ENCODE measurements at regions not wholly inside any gene's neighbourhood (a gene's known extent, or its start where the extent isn't known, plus 50 kb on each side); places are given as distances from the start of the nearest gene placed in this dataset.
A peak's percentile ranks its signal among the peaks of the same experiment; 100 is the strongest.

DNA sequence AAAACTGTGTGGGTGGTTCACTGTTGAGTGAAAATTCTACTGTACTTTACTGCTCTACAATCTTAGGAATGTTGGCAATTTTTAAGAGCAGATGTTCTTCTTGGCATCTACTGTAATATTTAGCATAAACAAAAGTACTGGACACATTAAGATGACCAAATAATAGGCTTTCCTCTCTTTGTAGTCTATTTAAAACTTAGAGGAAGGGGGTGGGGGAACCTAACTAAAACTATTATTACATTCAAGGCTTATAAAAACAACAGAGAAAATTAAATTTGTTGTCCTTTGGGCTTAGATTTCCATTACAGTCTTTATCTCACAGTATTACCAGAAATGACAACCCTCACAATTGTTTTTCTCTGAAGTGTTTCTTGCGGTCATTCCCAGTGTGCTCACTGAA, 181.2 kb downstream of the PLPPR4 start:
- no peak for TF ChIP-seq ARNTL (CRISPR knock-in tag; IDR thresholded peaks at IDR 0.05; ENCODE audit: borderline replicate concordance, low read depth)
- 0 out of 2 replicates have a peak, but pooled peaks have one; percentile 26 for TF ChIP-seq SNAI2 (CRISPR knock-in tag; IDR thresholded peaks at IDR 0.05)
- TF ChIP-seq OSR1 (CRISPR knock-in tag; IDR thresholded peaks at IDR 0.05), result no peak
- peak; percentile 81 for TF ChIP-seq ISL1 (CRISPR knock-in tag; IDR thresholded peaks at IDR 0.05)
- no peak for TF ChIP-seq PPARA (CRISPR knock-in tag; IDR thresholded peaks at IDR 0.05; ENCODE audit: borderline replicate concordance)
- ATAC-seq, result peak; percentile 60; the same call in 1 of the 3 replicates

DNA sequence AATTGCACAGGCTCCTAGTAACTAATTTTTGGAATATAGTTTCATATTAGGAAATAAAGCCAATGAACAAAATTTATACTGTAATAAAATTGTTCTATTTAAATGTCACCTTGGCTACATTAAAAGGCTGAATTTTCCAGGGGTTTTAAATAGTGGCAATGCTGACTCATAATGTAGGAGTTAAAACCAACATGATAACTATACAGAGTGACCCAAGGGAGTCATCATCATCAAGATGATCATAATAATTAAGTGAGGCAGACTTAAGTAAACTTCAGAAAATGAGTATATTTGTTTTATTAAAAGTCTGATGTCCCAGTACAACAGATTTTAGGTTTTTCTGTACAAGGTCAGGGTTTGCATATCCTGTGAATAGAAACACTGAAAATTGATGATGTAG, 183.4 kb downstream of the PLPPR4 start:
- ATAC-seq, result no peak
- no peak for TF ChIP-seq ESRRG (CRISPR knock-in tag; IDR thresholded peaks at IDR 0.05)
- TF ChIP-seq TOX (CRISPR knock-in tag; IDR thresholded peaks at IDR 0.05; ENCODE audit: borderline replicate concordance), result no peak
- TF ChIP-seq ISL1 (CRISPR knock-in tag; IDR thresholded peaks at IDR 0.05), result no peak
- no peak for TF ChIP-seq RARB (CRISPR knock-in tag; IDR thresholded peaks at IDR 0.05)
- TF ChIP-seq OSR1 (CRISPR knock-in tag; IDR thresholded peaks at IDR 0.05), result no peak
- TF ChIP-seq, protein P1, sequence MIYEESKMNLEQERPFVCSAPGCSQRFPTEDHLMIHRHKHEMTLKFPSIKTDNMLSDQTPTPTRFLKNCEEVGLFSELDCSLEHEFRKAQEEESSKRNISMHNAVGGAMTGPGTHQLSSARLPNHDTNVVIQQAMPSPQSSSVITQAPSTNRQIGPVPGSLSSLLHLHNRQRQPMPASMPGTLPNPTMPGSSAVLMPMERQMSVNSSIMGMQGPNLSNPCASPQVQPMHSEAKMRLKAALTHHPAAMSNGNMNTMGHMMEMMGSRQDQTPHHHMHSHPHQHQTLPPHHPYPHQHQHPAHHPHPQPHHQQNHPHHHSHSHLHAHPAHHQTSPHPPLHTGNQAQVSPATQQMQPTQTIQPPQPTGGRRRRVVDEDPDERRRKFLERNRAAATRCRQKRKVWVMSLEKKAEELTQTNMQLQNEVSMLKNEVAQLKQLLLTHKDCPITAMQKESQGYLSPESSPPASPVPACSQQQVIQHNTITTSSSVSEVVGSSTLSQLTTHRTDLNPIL (CRISPR knock-in tag; IDR thresholded peaks at IDR 0.05; ENCODE audit: low read depth), result no peak
- TF ChIP-seq, protein P2, sequence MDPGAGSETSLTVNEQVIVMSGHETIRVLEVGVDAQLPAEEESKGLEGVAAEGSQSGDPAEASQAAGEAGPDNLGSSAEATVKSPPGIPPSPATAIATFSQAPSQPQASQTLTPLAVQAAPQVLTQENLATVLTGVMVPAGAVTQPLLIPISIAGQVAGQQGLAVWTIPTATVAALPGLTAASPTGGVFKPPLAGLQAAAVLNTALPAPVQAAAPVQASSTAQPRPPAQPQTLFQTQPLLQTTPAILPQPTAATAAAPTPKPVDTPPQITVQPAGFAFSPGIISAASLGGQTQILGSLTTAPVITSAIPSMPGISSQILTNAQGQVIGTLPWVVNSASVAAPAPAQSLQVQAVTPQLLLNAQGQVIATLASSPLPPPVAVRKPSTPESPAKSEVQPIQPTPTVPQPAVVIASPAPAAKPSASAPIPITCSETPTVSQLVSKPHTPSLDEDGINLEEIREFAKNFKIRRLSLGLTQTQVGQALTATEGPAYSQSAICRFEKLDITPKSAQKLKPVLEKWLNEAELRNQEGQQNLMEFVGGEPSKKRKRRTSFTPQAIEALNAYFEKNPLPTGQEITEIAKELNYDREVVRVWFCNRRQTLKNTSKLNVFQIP (CRISPR knock-in tag; IDR thresholded peaks at IDR 0.05; ENCODE audit: borderline replicate concordance, low read depth), result no peak
- TF ChIP-seq ZFP3 (CRISPR knock-in tag; IDR thresholded peaks at IDR 0.05), result no peak
- TF ChIP-seq ZNF565 (CRISPR knock-in tag; conservative IDR thresholded peaks at IDR 0.05; ENCODE audit: low read depth), result no peak
- no peak for TF ChIP-seq ZNF8 (CRISPR knock-in tag; IDR thresholded peaks at IDR 0.05)
- TF ChIP-seq GLIS3 (CRISPR knock-in tag; IDR thresholded peaks at IDR 0.05), result no peak
- TF ChIP-seq CSDC2 (CRISPR knock-in tag; IDR thresholded peaks at IDR 0.05), result no peak
- no peak for TF ChIP-seq ARNTL (CRISPR knock-in tag; IDR thresholded peaks at IDR 0.05; ENCODE audit: borderline replicate concordance, low read depth)
- TF ChIP-seq BACH2 (CRISPR knock-in tag; IDR thresholded peaks at IDR 0.05; ENCODE audit: borderline replicate concordance), result no peak

DNA sequence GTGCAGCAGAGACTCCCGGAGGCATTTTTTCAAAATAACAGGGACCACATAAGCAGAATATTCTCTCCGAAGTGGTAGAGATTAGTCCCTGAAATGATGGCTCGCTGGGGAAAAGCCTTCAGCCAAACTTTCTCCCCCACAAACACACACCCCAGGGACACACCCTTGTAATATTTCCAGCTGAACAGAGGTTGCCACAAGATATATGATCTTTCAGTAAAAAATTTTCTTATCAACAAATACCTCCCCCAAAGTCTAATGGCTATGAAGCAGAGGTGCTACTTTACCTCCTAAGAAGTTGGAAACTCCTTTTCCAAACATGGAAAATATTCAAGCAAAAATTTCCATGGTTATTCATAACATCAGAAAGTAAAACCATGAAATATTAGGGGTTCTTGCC, 190.2 kb upstream of the PALMD start:
- TF ChIP-seq, protein P1 (CRISPR knock-in tag; IDR thresholded peaks at IDR 0.05; ENCODE audit: low read depth), result no peak
- TF ChIP-seq RARB (CRISPR knock-in tag; IDR thresholded peaks at IDR 0.05) (no peak), TCF4 (CRISPR knock-in tag; IDR thresholded peaks at IDR 0.05; ENCODE audit: borderline replicate concordance) (no peak), SNAI2 (CRISPR knock-in tag; IDR thresholded peaks at IDR 0.05) (no peak), OSR1 (CRISPR knock-in tag; IDR thresholded peaks at IDR 0.05) (no peak), ZNF8 (CRISPR knock-in tag; IDR thresholded peaks at IDR 0.05) (no peak), GLIS3 (CRISPR knock-in tag; IDR thresholded peaks at IDR 0.05) (no peak), BACH2 (CRISPR knock-in tag; IDR thresholded peaks at IDR 0.05; ENCODE audit: borderline replicate concordance) (no peak), ZNF565 (CRISPR knock-in tag; conservative IDR thresholded peaks at IDR 0.05; ENCODE audit: low read depth) (no peak)
- TF ChIP-seq, protein P3, sequence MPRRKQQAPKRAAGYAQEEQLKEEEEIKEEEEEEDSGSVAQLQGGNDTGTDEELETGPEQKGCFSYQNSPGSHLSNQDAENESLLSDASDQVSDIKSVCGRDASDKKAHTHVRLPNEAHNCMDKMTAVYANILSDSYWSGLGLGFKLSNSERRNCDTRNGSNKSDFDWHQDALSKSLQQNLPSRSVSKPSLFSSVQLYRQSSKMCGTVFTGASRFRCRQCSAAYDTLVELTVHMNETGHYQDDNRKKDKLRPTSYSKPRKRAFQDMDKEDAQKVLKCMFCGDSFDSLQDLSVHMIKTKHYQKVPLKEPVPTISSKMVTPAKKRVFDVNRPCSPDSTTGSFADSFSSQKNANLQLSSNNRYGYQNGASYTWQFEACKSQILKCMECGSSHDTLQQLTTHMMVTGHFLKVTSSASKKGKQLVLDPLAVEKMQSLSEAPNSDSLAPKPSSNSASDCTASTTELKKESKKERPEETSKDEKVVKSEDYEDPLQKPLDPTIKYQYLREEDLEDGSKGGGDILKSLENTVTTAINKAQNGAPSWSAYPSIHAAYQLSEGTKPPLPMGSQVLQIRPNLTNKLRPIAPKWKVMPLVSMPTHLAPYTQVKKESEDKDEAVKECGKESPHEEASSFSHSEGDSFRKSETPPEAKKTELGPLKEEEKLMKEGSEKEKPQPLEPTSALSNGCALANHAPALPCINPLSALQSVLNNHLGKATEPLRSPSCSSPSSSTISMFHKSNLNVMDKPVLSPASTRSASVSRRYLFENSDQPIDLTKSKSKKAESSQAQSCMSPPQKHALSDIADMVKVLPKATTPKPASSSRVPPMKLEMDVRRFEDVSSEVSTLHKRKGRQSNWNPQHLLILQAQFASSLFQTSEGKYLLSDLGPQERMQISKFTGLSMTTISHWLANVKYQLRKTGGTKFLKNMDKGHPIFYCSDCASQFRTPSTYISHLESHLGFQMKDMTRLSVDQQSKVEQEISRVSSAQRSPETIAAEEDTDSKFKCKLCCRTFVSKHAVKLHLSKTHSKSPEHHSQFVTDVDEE (CRISPR knock-in tag; IDR thresholded peaks at IDR 0.05), result no peak
- no peak for ATAC-seq

DNA sequence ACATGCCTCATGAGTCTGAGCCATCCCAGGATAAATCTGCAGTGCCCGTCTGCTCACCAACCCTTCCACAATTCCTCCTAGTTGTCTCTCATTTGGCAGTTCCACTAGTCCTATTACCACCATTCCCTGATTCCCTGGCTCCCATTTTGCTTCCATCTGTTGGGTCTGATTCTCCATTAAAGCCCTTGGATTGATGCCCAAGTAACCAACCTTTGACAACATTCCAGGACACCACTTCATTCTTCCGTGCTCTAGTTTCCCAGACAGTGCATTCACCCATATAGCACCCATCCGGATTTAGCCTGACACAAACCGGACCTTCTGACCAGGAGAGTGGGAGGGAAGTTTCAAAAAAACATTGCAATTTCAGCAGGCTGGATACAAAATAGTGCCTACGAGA, 189.4 kb upstream of the PALMD start:
- peak; percentile 15 for ATAC-seq
- 0 out of 2 replicates have a peak, but pooled peaks have one; percentile 33 for TF ChIP-seq ZFP3 (CRISPR knock-in tag; IDR thresholded peaks at IDR 0.05)
- no peak for TF ChIP-seq OSR1 (CRISPR knock-in tag; IDR thresholded peaks at IDR 0.05)
- TF ChIP-seq ISL1 (CRISPR knock-in tag; IDR thresholded peaks at IDR 0.05), result peak; percentile 52; the same call in 1 of the 2 replicates

All from SK-N-SH treated with all-trans-retinoic acid at 6 μM for 48 hours (cell line).